HG02885 (cell line): ENCODE measurements at regions not wholly inside any gene's neighbourhood (a gene's known extent, or its start where the extent isn't known, plus 50 kb on each side); places are given as distances from the start of the nearest gene placed in this dataset.

Experiments used
- ATAC-seq: cut with Tn5 transposase; IDR thresholded peaks from one replicate; pipeline ENCODE4 v1.9.1; 2021; ENCODE audit warnings: mild to moderate bottlenecking; ENCODE audit not compliant: unreplicated experiment, poor library complexity

DNA sequence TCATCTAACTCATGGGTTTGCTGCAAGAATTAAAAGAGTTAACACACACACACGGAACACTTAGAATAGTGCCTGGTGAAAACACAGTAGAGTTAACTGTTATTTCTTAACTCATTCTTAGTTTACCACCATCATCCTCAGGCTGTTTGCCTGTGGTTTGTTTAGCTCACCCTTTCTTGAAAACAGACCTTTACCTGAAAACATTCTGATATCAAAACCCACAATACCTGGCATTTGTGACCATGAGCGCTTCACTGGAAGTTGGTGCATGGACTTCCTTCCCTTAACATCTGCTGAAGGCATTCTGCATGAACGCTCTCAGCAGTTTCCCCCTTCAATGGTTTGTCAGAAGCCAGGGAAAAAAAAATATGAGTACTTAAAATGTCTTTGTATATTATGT lies 256.0 kb downstream of the ETS1 start:
- ATAC-seq = no peak

DNA sequence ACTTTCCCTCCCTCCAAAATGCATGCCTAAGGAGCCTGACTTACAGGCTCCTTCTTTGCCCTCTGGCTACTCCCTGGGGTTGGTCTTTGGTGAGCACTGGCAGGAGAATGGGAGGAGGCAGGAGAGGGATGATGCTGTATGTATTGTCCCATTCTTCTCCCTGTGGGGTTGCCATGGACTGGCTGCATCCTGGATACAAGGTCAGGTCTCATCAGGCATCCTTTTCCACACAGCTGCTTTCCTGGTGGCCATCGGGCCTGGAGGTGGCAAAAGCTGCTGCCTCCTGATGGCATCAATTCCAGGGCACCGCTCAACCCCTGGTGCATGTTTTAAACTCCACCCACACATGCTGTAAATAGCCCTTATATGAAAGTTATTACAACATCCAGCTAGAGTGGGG lies 257.2 kb downstream of the ETS1 start:
- no peak for ATAC-seq

DNA sequence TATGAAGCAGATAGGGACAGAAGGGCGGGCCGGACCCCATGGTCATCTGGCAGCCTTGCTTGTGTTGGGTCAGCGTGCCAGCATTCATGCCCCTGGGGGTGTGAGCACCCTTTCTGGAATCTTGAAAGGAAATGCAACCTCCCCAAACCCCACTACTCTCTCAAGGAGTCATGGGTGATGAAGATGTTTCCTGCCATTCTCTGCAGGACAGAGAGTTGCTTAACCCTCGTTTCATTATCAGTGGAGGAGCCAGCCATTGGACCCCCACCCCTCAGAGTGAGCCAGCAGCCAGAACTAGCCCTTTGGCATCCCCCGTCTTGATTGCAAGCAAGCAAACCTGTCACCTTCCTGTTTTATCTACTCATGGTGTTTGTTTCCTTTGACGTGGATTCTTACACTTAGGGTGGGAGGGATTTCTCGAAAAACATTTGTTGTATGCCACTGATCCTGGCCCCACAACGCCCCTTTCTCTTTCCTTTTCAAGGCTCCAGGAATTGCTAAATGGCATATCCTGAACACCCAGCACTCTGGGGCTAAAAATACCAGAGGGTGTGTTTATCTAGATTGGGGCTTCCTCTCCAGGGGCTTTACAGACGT lies 258.3 kb downstream of the ETS1 start:
- ATAC-seq = no peak

DNA sequence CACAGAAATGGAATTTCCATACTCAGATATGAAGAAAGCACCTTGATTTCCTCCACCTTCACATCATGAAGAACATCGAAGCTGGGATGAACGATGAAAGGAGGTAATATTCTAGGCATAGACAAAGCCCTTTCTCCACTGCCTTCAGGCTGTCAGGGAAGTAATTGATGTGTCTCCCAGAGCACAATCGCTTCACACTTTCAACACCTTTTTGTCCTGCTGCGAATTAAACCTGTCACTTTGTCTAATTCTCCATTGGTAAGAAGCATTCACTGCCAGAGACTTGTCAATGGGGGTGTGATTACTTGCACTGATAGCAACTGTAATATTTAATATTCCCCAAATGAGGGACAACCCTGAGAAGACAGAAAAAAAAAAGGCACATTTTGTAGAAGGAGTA lies 260.1 kb downstream of the ETS1 start:
- no peak for ATAC-seq

DNA sequence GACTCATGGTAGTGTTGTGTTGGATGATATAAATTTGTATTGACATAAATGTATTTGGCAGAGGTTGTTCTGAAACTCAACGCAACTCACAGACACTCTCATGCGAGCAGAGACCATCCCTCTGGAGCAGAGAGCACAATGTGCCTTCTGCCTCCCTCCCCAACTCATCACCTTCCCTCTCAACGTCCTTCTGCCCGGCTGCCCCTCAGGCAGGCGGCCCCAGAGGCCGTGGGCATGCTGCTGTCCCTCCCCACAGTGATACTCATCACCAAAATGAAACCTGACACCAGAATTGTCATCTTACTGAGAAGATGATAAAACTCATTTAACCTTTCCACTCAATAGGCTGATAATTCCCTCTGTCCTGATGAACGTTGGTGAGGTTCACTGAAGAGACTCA lies 260.6 kb downstream of the ETS1 start:
- ATAC-seq = no peak

DNA sequence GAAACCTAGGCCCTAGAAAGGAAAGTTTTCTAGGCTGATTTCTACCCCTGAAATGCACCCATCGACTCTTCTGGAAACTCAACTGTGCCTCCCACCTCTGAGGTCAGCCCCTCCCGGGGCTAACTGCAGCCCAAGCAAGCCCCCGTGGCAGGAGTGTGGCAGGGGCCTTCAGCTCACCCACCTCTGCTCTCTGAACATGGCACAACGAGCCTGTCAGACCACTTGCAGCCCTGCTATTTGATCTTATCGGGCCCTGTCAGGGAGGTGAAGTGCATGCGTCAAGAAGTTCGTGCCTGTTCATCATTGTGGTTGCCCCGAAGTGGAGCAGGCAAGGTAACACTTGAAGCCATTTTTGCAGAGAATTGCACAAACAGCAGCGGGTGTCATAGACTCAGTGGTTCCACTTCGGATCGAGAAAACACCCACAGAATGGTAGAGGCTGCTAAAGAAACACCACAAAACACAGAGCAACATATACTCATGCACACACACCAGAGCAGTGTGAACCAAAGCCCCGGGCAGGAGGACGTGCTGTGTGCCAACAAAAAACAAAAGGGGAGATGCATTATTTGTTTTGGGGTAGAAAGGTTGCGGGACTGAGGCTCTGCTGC lies 262.7 kb downstream of the ETS1 start:
- ATAC-seq = no peak

DNA sequence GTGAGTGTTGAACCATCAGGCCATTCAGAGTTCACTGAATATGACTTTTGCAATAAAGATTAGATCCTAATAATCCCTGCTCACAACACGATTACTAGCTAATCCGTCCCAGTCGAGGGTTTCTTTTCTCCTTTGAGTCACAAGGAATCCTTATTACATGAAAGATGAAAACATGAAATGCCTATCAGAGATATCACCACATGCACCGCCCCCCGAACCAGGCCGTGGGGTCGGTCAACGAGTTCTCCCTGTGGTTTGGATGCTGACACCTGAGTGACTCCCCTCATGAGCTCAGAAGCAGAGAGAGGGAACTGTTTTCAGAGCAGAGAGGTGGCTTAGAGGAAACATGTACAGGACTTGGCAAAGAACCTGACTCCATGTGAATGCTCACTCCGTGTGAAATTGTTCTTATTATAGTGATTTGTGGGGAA lies 263.3 kb downstream of the ETS1 start:
- ATAC-seq = no peak

DNA sequence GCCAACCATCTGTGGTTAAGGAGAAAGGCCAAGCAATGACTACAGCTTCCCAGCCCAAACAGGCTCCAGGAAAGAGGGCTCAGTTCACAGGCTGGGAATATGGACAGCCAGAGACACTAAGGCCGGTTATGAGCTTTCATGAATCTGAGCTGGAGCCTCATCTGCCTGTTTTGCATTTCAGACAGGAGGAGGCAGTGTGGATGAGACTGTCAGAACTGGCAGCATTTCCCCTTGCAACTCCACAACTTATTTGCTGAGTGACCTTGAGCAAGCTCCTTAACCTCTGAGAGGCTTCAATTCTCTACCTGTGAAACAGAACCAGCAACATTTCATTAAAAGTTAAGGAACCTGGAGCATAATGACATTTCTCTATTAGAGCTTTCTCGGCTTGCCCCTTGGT lies 264.0 kb downstream of the ETS1 start:
- ATAC-seq = peak; percentile 56

DNA sequence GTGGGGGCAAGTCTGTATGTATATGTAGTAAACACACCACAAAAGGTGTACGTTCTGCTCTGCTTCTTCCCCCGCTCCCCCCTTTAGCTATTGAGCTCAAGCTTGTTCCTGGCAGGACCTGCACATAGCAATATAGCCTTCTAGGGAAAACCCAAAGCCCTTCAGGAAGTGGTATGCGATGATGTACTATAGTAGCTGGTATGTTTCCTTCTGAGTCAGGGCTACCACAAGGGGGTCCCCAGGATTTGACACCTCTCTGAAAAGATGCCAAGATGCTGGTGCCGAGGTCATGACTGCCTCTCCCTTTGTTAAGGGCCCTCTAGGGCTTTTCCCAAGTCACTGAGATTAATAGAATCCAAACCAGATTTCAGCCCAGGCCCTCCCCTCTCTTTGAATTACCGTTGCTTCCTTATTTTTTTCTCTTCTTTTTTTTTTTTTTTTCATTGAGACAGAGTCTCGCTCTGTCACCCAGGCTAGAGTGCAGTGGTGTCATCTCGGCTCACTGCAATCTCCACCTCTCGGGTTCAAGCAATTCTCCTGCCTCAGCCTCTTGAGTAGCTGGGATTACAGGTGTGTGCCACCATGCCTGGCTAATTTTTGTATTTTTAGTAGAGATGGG lies 268.4 kb downstream of the ETS1 start:
- peak; percentile 87 for ATAC-seq

DNA sequence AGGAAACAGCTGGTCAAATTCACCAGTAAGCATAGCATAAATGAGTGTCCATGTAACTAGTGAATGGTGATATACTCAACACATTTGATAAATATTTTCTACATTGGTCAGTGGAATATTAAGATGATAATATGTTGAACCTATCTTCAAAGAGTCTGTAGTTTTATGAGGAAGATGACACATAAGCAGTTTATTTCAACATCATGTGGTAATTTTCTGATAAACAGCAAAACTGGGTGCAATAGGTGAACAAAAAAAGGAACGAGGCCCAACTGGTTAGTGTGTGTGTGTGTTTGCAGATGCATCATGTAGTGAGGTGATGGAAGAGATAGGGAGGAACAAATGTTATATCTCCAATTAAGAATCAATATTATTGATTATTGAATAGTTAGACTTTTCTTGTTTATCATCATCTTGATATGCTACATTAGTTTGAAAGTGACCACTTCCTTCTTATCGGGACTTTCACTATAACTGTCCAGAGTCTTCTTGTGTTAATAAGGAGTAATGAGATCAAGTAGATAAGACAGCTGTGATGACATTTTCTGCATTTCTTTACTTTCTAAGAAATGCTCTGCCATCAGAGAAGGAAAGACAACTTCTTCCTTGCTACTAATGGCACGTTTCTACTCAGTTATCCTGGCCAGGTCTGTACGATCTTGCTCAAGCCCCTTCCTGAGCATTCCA lies 270.7 kb downstream of the ETS1 start:
- no peak for ATAC-seq

DNA sequence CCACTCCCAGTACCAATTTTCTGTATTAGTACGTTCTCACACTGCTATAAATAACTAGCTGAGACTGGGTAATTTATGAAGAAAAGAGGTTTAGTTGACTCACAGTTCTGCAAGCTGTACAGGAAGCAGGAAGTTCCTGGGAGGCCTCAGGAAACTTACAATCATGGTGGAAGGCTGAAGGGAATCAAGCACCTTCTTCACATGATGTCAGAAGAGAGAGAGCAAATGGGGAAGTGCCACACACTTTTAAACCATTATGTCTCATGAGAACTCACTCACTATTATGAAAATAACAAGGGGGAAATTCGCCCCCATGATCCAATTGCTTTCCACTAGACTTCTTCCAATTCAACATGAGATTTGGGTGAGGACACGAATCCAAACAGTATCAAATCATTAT lies 271.4 kb downstream of the ETS1 start:
- ATAC-seq = no peak

DNA sequence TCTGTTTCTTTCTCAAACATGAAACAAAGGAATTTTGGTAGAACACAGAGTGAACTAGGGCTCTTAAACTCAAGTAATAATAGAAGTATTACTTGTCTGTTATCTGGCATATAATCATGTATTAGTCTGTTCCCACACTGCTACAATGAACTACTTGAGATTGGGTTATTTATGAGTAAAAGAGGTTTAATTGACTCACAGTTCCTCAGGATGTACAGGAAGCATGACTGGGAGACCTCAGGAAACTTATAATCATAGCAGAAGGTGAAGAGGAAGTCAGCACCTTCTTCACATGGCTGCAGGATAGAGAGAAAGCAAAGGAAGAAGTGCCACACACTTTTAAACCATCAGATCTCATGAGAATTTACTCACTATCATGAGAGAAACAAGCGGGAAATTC lies 273.4 kb downstream of the ETS1 start:
- ATAC-seq = no peak

DNA sequence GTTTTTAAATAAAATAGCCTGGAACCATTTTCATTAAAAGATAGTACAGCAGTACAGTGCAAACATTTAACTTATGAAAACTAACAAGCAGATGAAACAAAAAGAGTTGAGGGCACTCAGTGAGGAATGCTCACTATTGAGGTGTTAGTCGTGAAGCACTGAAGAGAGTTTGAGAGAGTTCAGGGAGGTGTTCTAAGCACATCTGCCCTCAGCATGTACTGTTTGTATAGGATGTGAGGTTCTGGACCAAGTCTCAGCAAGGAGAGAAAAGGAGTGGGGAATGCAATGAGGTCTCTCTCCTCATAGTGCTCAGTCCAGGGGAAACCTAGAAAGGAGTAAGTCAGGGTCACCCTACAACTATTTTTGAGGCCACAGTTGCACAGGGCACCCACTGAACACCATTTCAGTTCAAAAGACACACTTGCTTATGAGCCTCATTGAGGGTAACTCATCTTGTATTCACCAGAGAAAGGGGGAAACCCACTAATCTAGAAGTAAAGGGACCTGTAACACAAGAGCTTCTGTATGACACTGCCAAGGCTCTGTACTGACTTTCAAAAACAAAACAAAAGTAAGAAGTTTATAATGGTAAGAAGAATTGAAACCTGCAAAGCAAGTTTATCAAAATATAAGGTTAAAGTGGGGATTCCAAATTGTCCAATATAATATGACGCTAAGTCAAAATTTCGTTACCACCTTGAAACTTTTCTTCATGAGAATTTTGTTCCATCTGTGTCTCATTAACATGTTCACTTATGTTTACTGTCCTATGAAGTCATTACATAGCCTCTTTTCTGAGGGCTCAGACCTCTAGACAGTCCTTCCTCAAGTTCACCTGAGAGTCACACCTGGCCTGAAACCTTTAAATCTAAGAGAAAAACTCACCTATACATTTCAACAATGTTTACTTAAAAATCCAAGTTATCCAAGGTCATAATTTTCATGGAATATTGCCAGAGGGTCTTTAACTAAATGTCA lies 275.3 kb downstream of the ETS1 start:
- ATAC-seq = no peak

DNA sequence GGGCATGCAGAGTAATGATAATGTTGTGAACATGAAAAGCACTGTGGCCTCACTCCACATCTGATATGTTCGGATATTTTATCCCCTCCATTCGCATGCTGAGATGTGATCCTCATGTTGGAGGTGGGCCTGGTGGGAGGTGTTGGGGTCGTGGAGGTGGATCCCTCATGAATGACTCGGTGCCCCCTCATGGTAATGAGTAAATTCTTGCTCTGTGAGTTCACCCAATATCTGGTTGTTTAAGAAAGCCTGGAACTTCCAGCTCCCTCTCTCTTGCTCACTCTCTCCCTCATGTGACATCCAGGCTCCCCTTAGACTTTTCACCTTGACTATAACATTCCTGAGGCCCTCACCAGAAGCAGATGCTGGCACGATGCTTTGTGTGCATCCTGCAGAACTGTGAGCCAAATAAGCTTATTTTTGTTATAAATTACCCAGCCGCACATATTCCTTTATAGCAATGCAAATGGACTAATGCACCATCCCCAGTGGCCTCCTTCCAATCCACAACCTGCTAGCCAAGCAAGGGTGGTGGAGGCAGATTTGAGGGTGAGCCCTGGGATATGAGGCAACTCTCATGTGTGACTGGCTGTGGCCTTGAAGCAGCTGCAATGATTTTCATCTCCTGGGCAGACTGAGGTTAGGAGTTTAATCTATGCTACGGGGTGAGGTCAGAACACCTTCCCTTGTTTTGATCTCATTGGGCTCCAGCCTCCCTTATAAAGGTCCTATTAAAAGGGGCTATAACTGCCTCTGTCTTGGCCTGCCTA lies 276.5 kb downstream of the ETS1 start:
- ATAC-seq = no peak

DNA sequence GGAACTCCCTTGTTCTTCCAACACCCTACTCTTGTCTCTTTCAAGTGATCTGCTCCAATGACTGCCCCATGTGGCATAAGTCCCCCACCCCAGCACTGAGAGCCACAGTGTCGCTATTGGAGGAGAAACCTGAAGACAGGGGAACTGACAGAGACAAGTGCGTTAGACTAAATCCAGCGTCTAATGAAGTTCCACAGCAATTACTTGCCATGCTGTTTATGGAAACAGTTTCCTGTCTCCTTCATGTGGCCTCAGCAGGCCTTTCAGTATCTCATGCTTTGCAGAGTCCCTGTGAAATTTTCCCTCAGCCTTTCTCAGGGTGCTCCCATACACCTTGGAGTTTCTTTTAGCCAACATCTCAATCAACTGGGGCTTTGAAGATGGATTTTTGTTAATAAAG lies 277.4 kb downstream of the ETS1 start:
- ATAC-seq = no peak

DNA sequence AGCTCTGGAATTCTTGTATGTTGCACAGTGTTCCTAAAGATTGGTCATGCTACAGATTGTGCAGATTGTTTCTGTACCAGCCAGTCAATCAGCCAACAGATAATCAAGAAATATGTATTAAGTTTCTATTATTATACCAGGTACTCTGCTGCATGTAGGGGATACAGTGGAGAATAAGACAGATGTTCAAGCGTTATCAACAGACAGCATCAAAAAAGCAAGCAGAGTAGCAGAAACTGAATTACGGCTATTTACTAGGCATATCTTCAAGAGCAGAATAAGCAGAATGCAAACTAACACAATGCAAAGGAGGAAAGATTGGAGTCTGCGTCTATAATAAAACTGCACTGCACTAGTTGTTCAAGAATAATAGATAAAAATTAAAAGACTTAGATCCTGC lies 278.6 kb downstream of the ETS1 start:
- no peak for ATAC-seq

DNA sequence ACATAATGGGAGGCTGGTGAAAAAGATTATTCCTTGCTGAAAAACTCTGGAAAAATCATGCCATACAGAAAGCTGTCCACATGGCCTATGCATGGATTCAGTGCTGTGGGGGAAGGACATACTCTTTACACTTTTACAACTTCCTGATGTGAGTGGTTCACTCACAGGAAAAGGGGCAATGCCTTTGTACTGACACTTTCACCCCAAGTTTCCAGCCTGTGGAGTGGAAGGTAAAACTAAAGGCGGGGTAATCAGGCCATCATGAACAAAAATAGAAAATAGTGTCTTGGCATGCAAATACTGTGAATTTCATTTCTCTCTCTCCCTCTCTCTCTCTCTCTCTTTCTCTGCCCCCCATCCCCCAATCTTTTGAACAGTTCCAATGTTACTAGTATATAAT lies 281.8 kb downstream of the ETS1 start:
- no peak for ATAC-seq

DNA sequence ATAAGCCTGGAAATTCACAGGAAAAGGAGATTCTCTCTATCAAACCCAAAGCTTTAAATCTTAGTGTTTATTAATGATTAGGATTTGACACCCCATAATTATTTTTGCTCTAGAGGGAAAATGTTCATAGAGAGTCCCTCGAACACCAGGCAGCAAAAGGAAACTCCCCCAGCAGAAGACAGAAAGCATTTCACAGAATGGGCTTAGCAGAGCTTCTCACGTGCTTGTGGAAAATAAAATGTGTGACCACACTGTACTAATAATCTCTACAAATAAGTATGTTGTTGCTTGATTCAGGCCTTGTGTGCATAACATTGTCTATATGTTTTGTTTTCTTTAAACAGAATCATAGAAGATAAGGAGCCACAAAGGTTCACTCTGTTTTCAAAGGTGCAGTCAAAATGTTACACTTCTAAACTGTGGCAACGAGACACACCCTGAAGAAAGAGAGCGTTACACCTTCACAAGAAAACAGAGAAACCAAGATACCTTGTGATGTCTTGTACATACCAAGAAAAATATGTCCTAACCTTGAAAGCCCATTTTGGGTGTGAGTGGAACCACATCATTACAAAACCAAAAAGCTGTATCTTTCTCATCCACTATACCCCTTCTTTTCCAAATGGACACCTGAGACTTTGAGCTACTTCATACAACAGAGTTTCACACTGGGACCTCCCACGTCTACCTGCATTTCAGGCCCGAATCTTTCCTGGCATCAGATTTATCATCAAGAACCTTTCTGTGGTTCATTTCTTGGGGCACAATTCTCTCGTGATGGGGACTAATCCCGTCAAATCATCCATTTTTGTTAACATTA lies 282.5 kb downstream of the ETS1 start:
- ATAC-seq = no peak

DNA sequence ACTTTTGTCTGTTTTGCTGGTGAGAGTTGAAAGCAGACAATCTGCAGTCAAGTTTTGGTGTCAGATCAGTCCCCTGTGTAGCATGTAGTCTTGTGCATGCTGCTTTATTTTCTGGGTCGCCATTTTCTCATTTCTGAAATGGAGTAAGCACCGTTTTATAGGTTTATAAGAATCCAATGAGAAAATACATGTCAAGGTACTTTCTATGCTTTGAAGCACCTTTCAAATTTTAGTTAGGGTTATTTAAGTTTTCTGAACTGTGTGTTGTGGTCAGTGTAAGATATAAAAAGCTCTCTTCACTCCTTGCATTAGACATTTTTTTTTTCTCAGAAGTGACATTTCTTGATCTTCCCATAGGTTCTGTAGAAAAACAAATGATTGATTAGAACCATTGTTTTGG lies 283.2 kb downstream of the ETS1 start:
- no peak for ATAC-seq
